NB4 (cell line): ENCODE measurements at regions not wholly inside any gene's neighbourhood (a gene's known extent, or its start where the extent isn't known, plus 50 kb on each side); places are given as distances from the start of the nearest gene placed in this dataset.

Experiments used
- DNase-seq: peaks from one replicate; pipeline ENCODE4 v3.0.0; 2010; ENCODE audit warnings: low read depth
- H3K4me3 ChIP-seq: one replicate; pipeline ENCODE4 v1.5.1; 2011; ENCODE audit warnings: mild to moderate bottlenecking, low read depth, low read length, moderate library complexity
- CTCF ChIP-seq: IDR thresholded peaks from one replicate; pipeline ENCODE4 v1.5.1; 2012; ENCODE audit warnings: low read depth, low read length
- MAX ChIP-seq: IDR thresholded peaks from 2 replicates; pipeline ENCODE4 v1.6.1; 2011; ENCODE audit warnings: low read depth, low read length
- MYC ChIP-seq: IDR thresholded peaks from 2 replicates; pipeline ENCODE4 v1.6.1; 2011; ENCODE audit warnings: low read depth, low read length
- POLR2A ChIP-seq: IDR thresholded peaks from 2 replicates; pipeline ENCODE4 v1.6.1; 2011; ENCODE audit warnings: mild to moderate bottlenecking; ENCODE audit not compliant: insufficient read length; ENCODE audit errors: extremely low read depth

GRCh38 chr15:95972041-95972553 is 358.4 kb upstream of the NR2F2 start:
- TF ChIP-seq MAX: no peak
- TF ChIP-seq MYC: no peak
- TF ChIP-seq CTCF: no peak
- no peak for TF ChIP-seq POLR2A
- no peak overlapping the region for H3K4me3 ChIP-seq
- DNase-seq: peak; percentile 57

- TF ChIP-seq CTCF (no peak), MYC (no peak), POLR2A (no peak), MAX (no peak)
- no peak for DNase-seq
- no peak overlapping the region for H3K4me3 ChIP-seq
These were observed 357.7 kb upstream of the NR2F2 start for GRCh38 chr15:95972812-95973211.

GRCh38 chr15:95973566-95974256 is 356.8 kb upstream of the NR2F2 start:
- peak; percentile 53 for DNase-seq
- TF ChIP-seq MAX (no peak), MYC (no peak), CTCF (no peak), POLR2A (no peak)
- H3K4me3 ChIP-seq: no peak overlapping the region

- no peak for DNase-seq
- no peak overlapping the region for H3K4me3 ChIP-seq
- TF ChIP-seq CTCF (no peak), MAX (no peak), POLR2A (no peak), MYC (no peak)
These were observed 355.3 kb upstream of the NR2F2 start for GRCh38 chr15:95975212-95975611.

GRCh38 chr15:95979286-95979685 is 351.2 kb upstream of the NR2F2 start:
- no peak for TF ChIP-seq CTCF
- TF ChIP-seq MYC: no peak
- TF ChIP-seq POLR2A: no peak
- TF ChIP-seq MAX: no peak
- H3K4me3 ChIP-seq: no peak overlapping the region
- no peak for DNase-seq
